GM12873 (cell line): ENCODE measurements at regions not wholly inside any gene's neighbourhood (a gene's known extent, or its start where the extent isn't known, plus 50 kb on each side); places are given as distances from the start of the nearest gene placed in this dataset.

Experiments
- TF ChIP-seq, protein P1 (sequence below): IDR thresholded peaks from 2 replicates; pipeline ENCODE4 v1.5.1; 2012; ENCODE audit warnings: low read depth, mild to moderate bottlenecking, moderate library complexity, low read length, control low read depth; ENCODE audit not compliant: insufficient read depth; ENCODE audit errors: missing control alignments

DNA sequence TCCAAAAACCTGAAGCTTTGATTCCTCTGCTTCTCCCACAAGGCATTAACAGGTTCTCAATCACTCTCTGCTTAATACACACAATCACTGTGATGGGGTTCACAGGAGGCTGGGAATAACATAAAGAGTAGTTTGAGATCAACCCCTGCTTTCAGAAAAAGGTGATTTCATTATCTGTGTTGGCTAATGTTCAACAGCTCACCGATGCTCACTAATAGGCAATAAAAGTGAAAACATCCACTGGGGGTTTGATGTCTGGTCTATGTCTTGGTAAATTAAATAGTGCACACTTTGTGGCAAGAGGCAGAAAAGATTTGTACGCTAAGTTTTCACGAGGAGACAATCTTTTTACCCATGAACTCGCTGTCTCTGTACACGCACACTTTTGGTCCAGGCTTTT is 159.3 kb upstream of the SERPINE2 start:
- TF ChIP-seq, protein P1, sequence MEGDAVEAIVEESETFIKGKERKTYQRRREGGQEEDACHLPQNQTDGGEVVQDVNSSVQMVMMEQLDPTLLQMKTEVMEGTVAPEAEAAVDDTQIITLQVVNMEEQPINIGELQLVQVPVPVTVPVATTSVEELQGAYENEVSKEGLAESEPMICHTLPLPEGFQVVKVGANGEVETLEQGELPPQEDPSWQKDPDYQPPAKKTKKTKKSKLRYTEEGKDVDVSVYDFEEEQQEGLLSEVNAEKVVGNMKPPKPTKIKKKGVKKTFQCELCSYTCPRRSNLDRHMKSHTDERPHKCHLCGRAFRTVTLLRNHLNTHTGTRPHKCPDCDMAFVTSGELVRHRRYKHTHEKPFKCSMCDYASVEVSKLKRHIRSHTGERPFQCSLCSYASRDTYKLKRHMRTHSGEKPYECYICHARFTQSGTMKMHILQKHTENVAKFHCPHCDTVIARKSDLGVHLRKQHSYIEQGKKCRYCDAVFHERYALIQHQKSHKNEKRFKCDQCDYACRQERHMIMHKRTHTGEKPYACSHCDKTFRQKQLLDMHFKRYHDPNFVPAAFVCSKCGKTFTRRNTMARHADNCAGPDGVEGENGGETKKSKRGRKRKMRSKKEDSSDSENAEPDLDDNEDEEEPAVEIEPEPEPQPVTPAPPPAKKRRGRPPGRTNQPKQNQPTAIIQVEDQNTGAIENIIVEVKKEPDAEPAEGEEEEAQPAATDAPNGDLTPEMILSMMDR = no peak

DNA sequence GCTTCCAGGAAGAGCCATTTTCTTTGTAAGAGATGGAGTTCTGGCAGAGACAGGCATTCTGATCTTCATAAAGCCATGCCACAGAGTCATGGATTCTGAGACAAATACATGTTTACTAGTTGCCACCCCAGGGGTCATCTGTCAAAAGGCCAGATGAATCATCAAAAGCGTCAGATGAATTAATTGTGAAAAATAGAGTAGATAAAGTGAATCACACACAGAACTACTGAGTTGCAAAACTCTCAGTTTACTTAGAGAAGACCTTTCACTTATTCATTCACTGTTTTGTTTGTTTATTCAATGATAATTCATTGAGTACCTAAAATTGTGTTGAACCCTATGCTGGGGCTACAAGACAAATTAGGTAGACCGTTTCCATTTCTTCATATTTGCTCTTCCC is 157.7 kb upstream of the SERPINE2 start:
- TF ChIP-seq, protein P1 = no peak

DNA sequence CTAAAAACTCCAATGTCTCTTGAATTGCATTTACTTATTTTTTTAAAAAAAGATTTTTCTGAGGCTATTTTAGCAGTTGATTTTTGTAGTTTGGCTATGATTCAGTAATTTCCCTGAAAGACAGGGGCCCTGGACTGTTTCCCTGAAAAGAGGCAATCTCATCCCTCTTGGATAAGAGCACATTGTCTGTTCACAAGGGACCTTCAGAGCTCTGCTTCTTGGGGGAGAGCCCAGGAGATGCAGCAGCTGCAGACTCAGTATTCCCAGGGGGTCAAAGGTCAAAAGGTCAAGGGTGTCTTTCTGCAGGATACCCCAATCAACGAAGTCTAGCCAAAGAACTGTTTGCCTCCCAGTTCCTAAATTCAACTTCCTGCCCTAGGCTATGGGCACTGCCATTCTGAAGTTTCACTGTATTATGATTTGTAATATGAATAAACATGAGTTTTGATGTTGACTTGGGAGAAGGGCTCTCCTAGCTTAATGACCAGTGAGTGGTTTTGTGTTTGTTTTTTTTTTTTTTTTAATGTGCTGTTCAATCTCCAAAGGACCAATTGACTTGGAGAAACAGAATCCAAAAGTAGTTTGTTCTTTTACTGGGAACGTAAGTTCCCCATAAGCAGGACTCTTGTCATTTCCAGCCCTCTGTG is 157.0 kb upstream of the SERPINE2 start:
- TF ChIP-seq, protein P1 = no peak

DNA sequence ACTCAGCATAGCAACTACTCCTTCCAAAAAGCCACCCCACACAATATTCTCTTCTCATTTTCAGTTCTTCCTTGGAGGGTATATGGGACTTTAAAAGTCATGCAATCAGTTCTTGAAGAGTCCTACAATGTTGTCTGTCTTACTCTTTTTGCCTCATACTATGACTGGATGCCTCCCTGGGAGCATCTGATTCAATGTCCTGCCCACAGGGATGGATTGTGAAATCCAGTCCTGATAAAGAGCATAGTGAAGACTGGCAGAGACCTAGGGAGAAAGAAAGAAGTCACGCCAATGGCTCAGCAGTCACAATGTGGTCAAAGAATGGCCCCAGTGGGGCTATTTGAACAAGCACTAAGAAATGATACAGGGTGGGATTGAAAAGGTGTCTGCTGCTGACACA is 155.1 kb upstream of the SERPINE2 start:
- TF ChIP-seq, protein P1 = no peak

DNA sequence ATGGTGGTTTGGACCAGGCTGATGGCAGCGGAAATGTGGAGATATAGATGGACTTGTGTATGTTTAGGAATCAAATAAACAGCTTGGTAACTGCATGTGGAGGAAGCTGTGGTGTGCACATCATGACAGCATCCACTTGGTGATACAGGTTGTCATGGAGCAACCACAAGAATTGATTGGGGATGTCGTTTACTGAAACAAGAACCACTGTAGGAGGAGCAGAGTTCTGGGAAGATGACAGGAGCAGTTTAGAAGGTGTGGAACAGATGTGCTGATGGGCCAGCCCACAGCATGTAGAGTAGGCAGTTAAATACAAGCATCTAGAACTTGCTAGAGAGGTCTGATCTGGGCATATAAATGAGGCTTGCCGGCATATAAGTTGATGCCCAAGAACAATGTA is 152.4 kb upstream of the SERPINE2 start:
- TF ChIP-seq, protein P1 = no peak

DNA sequence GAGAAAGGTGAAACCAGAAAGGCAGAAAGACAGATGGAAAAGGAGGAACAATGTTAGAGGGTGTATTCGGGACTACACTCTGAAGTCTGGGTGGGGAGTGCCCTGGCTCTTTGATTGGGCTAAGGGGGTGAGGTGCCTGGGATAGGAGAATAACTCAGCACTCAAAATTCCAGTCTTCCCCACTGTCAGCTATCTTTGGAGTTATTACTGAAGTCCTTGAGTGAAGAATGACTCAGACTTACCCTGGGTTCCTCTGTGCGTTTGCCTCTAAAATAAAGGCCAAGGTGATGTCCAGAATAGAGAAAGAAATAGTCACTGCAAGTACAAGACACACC is 151.8 kb upstream of the SERPINE2 start:
- TF ChIP-seq, protein P1 = no peak

DNA sequence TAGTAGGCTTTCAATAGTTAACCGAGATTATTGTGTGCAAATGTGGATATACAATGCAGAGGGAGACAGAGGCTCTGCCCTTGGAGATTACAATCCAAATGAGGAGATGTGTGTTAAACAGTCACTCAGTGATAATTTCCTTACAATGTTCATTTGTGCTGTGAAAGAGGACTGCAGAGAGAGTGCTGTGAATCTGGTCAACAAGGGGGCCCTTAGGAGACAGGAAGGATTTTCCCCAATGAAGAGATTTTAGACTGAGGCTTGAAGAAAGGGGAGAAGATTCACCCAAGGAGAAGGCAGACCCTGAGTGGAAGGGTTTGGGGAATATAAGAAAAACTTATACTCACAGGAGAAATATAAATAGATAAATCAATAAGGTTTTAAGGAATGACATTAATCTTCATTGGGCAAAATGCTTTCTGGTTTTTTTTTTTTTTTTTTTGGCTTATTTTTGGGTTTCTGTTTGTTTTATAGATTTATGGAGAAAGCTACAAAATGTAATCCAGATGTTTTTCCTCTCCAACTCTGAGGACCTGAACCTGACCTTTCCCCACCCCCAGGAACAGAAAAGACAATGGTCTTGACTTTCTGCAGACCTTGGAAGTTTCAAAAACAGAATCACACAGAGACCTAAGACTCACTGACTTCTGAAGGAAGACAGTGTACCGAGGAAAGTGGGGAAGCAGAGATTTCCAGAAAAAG is 151.3 kb upstream of the SERPINE2 start:
- TF ChIP-seq, protein P1 = no peak
